ENCODE measurements at regions not wholly inside any gene's neighbourhood (a gene's known extent, or its start where the extent isn't known, plus 50 kb on each side); places are given as distances from the start of the nearest gene placed in this dataset.
"Not testable (repeated sequence)": the region's sequence is repeated elsewhere in the genome, so short reads cannot be mapped to it uniquely, and the experiment has no call there.

GRCh38 chr6:27836141-27836782, 75.9 kb downstream of the OR2B2 start:
- Mint-ChIP-seq H3K27me3 (peaks cover 2% of the 10 kb centered on the region), H3K4me1 (peaks cover 35% of the 10 kb centered on the region), H3K4me3 (no peak overlapping the region), H3K9me3 (no peaks in the 10 kb centered on the region), H3K27ac (no peak overlapping the region), H3K36me3 (ENCODE audit: low read depth) (peaks cover 14% of the 10 kb centered on the region)
- ChIA-PET CTCF (interaction anchor here (0.6 to 3.3 kb wide), 12 partner anchors 9 to 676 kb away, joined by 3 to 45 read pairs (median 4); a partner anchor contains a TSS), POLR2A (interaction anchor here (0.5 to 11.7 kb wide), 12 partner anchors 12 to 1653 kb away, joined by 3 to 553 read pairs (median 11); a partner anchor contains a TSS)
- DNase-seq: no peak

- H3K4me1 Mint-ChIP-seq: peaks cover 36% of the 10 kb centered on the region
- H3K9me3 Mint-ChIP-seq: no peaks in the 10 kb centered on the region
- peaks cover 14% of the 10 kb centered on the region for H3K36me3 Mint-ChIP-seq (ENCODE audit: low read depth)
- H3K27ac Mint-ChIP-seq: no peak overlapping the region
- H3K4me3 Mint-ChIP-seq: no peak overlapping the region
- ChIA-PET CTCF (interaction anchor here (1.3 to 2.6 kb wide), 3 partner anchors 10 to 1809 kb away, joined by 3 to 8 read pairs (median 6); a partner anchor contains a TSS), POLR2A (interaction anchor here (1.8 to 11.7 kb wide), 5 partner anchors 10 to 59 kb away, joined by 9 to 553 read pairs (median 65); a partner anchor contains a TSS)
- DNase-seq: no peak
- peaks cover 2% of the 10 kb centered on the region for H3K27me3 Mint-ChIP-seq
Measured at GRCh38 chr6:27834879-27835549, 77.2 kb downstream of the OR2B2 start.

GRCh38 chr6:27834384-27834783, 77.8 kb downstream of the OR2B2 start:
- ChIA-PET CTCF (interaction anchor here (1.3 to 2.6 kb wide), 3 partner anchors 9 to 1808 kb away, joined by 3 to 6 read pairs (median 5); a partner anchor contains a TSS), POLR2A (interaction anchor here (1.8 to 11.7 kb wide), 4 partner anchors 10 to 56 kb away, joined by 9 to 553 read pairs (median 62); a partner anchor contains a TSS)
- Mint-ChIP-seq H3K4me1 (peaks cover 35% of the 10 kb centered on the region), H3K9me3 (no peaks in the 10 kb centered on the region), H3K27me3 (peaks cover 2% of the 10 kb centered on the region), H3K36me3 (ENCODE audit: low read depth) (peaks cover 9% of the 10 kb centered on the region), H3K27ac (peak overlapping the region; percentile 68), H3K4me3 (no peak overlapping the region)
- DNase-seq: no peak

GRCh38 chr6:27831434-27832081, 80.6 kb downstream of the OR2B2 start:
- peak; percentile 90 for DNase-seq
- Mint-ChIP-seq H3K4me1 (peaks cover 43% of the 10 kb centered on the region), H3K4me3 (peak overlapping the region; percentile 76), H3K36me3 (ENCODE audit: low read depth) (peaks cover 12% of the 10 kb centered on the region), H3K27ac (peak overlapping the region; percentile 95)
- not testable (repeated sequence) for H3K27me3 Mint-ChIP-seq, H3K9me3 Mint-ChIP-seq
- ChIA-PET CTCF (interaction anchor here (0.6 kb wide), 1 partner anchor 506 kb away, joined by 4 read pairs; no protein-coding TSS in a partner anchor), POLR2A (interaction anchor here (0.6 to 11.7 kb wide), 4 partner anchors 27 to 685 kb away, joined by 4 to 553 read pairs (median 10); a partner anchor contains a TSS)

- DNase-seq: peak; percentile 68
- Mint-ChIP-seq H3K36me3 (ENCODE audit: low read depth) (peaks cover 16% of the 10 kb centered on the region), H3K27ac (peak overlapping the region; percentile 95), H3K4me1 (peaks cover 44% of the 10 kb centered on the region), H3K4me3 (peak overlapping the region; percentile 76)
- not testable (repeated sequence) for H3K9me3 Mint-ChIP-seq, H3K27me3 Mint-ChIP-seq
- ChIA-PET CTCF (interaction anchor here (0.8 kb wide), 1 partner anchor 35 kb away, joined by 4 read pairs; a partner anchor contains a TSS), POLR2A (interaction anchor here (0.6 to 11.7 kb wide), 7 partner anchors 16 to 1808 kb away, joined by 3 to 553 read pairs (median 6); a partner anchor contains a TSS)
Measured at GRCh38 chr6:27830600-27831433, 81.4 kb downstream of the OR2B2 start.

- peaks cover 47% of the 10 kb centered on the region for H3K4me1 Mint-ChIP-seq
- H3K9me3 Mint-ChIP-seq: no peaks in the 10 kb centered on the region
- peak overlapping the region; percentile 76 for H3K4me3 Mint-ChIP-seq
- ChIA-PET POLR2A (interaction anchor here (0.6 to 11.7 kb wide), 7 partner anchors 15 to 1807 kb away, joined by 3 to 553 read pairs (median 6); a partner anchor contains a TSS), CTCF (interaction anchor here (0.8 kb wide), 1 partner anchor 36 kb away, joined by 4 read pairs; a partner anchor contains a TSS)
- H3K36me3 Mint-ChIP-seq (ENCODE audit: low read depth): peaks cover 20% of the 10 kb centered on the region
- peak overlapping the region; percentile 95 for H3K27ac Mint-ChIP-seq
- H3K27me3 Mint-ChIP-seq: peaks cover 2% of the 10 kb centered on the region
- no peak for DNase-seq
Measured at GRCh38 chr6:27830212-27830599, 82.0 kb downstream of the OR2B2 start.

- Mint-ChIP-seq H3K27ac (peak overlapping the region; percentile 95), H3K36me3 (ENCODE audit: low read depth) (peaks cover 20% of the 10 kb centered on the region), H3K4me1 (peaks cover 45% of the 10 kb centered on the region), H3K4me3 (peak overlapping the region; percentile 76), H3K9me3 (no peaks in the 10 kb centered on the region), H3K27me3 (peaks cover 2% of the 10 kb centered on the region)
- ChIA-PET POLR2A (interaction anchor here (0.6 to 11.7 kb wide), 7 partner anchors 9 to 1806 kb away, joined by 3 to 553 read pairs (median 4); a partner anchor contains a TSS), CTCF (interaction anchor here (1.1 kb wide), 1 partner anchor 66 kb away, joined by 6 read pairs; no protein-coding TSS in a partner anchor)
- no peak for DNase-seq
Measured at GRCh38 chr6:27829453-27830211, 82.6 kb downstream of the OR2B2 start.

- H3K4me3 Mint-ChIP-seq, H3K9me3 Mint-ChIP-seq, DNase-seq, POLR2A ChIA-PET, CTCF ChIA-PET, H3K27ac Mint-ChIP-seq, H3K27me3 Mint-ChIP-seq: not testable (repeated sequence)
- H3K4me1 Mint-ChIP-seq: peaks cover 46% of the 10 kb centered on the region
- peaks cover 18% of the 10 kb centered on the region for H3K36me3 Mint-ChIP-seq (ENCODE audit: low read depth)
Measured at GRCh38 chr6:27827477-27827876, 84.7 kb downstream of the OR2B2 start.

GRCh38 chr6:27826612-27826985, 85.6 kb downstream of the OR2B2 start:
- Mint-ChIP-seq H3K4me3 (peak overlapping the region; percentile 63), H3K27ac (peak overlapping the region; percentile 99), H3K36me3 (ENCODE audit: low read depth) (peaks cover 18% of the 10 kb centered on the region), H3K4me1 (peaks cover 51% of the 10 kb centered on the region)
- CTCF ChIA-PET, POLR2A ChIA-PET, H3K9me3 Mint-ChIP-seq, H3K27me3 Mint-ChIP-seq, DNase-seq: not testable (repeated sequence)

GRCh38 chr6:27825848-27826611, 86.2 kb downstream of the OR2B2 start:
- not testable (repeated sequence) for H3K27me3 Mint-ChIP-seq, H3K9me3 Mint-ChIP-seq, DNase-seq
- H3K36me3 Mint-ChIP-seq (ENCODE audit: low read depth): peaks cover 18% of the 10 kb centered on the region
- H3K4me1 Mint-ChIP-seq: peaks cover 51% of the 10 kb centered on the region
- H3K4me3 Mint-ChIP-seq: peak overlapping the region; percentile 63
- ChIA-PET CTCF (interaction anchor here (1.6 kb wide), 1 partner anchor 9 kb away, joined by 6 read pairs; no protein-coding TSS in a partner anchor), POLR2A (interaction anchor here (0.7 to 4.6 kb wide), 6 partner anchors 40 to 1800 kb away, joined by 3 to 114 read pairs (median 20); a partner anchor contains a TSS)
- H3K27ac Mint-ChIP-seq: peak overlapping the region; percentile 99
